ENCODE measurements at regions not wholly inside any gene's neighbourhood (a gene's known extent, or its start where the extent isn't known, plus 50 kb on each side); places are given as distances from the start of the nearest gene placed in this dataset.

DNA sequence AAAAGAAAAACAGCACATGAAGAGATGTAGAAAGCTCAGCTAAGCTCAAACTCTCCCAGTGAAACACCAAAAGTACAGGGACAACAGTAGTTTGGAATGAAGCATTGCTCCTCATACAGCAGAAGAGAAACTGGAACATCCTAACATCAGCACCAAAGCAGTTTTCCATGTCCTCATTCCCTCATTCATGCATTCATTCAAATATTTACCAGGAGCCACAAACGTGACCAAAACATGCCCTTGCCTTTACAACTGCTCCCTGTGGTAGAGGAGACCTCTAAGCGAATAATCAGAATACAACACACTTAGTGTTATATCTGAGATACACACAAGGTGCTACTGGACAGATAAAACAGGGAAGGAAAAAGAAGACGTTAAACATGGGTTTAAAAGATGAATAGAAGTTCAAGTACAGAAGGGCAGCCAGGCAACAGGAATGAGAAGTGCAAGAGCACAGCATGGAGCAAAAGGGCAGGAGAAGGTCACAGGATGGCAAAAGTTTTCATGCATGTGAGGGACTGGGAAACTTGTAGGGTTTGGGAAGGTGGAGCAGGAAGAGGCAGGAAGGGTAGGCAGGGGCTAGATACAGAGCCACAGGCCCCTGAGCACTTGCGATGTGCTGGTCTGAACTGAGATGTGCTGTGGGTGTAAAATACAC lies 58.5 kb upstream of the LMCD1 start:
- no peak for DNase-seq

DNA sequence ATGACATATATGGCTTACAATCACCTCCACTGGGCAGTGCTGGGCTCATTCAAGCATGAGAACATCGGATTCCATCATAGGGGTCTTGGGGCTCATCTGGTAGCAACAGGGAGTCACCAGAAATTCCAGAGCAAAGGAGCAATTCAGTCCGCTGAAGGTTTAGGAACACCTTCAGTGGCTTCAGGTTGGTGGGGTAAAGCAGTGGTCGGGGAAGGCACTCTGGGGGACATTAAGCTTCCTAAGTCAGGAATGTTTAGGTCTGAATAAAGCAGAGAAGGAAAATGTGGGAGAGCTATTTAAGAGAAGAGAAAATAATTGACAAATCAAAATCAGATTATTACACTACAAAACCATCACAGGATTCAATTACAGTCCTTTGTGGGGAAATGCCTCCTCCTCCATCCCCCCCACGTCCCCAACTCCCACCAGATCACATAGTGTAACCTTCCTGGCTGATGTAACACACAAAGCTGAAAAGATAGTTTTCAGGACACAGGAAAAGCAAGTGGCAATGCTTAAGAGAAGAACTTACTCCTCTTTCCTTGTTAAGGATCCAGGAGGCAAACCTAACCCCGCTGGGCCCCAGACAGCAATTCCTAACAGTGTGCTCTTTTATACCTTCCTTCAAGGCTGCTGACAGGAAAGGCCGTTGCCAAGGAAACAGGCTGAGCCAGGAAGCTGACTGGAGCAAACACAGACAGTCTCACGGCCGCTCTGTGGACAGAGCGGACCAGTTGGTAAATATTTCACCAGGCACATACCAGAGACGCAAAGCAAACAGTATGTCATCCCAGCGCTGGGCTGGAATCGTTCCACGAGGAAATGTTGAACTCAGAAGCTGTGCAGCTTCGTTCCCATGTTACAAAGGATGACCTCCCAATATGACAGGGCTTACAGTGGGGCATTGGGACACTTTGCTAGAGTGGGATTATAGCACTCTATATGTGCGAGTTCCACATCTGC lies 57.5 kb upstream of the LMCD1 start:
- DNase-seq: no peak

DNA sequence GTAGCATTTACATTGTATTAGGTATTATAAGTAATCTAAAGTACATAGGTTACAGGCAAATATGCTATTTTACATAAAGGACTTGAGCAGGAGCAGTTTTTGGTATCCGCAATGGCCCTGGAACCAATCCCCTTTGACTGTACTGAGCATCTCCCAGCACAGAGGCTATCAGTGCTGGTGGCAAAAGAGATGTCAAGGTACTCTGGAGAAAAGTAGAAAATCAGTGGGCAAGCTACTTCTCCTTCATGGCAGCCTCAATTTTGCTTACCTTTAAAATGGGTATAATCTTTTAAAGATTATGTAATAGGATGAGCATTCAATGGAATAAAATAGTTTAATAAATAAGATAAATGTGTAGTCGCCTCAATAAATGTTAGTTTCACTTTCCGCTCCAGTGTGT lies 56.7 kb upstream of the LMCD1 start:
- no peak for DNase-seq

DNA sequence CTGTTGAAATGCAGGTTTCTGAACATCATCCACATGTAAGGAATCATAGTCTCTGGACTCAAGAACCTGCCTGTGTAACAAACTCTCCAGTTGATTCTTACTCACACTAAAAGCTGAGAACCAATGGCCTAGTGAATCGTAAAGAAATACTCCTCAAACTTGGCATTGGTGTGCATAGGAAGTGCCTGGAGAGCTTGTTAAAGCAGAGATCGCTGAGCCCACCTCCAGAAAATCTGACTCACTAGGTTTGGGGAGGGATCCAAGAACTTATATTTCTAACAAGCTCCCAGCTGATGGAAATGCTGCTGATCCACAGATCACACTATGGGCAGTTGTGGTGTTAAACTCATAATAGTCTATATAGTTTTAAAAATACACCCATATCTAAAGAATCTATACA lies 55.8 kb upstream of the LMCD1 start:
- DNase-seq: no peak

DNA sequence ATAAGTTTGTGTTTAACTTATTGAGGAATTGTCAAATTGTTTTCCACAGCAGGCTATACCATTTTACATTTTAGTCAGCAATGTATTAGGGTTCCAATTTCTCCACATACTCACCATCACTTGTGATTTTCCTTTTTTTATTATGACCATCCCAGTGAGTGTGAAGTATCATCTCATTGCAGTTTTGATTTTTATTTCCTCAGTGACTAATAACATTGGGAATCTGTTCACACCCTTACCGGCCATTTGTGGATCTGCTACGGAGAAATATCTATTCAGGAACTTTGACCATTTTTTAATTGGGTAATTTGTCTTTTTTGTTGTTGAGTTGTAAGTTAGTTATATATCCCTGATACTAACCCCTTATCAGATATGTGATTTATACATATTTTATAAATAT lies 54.8 kb upstream of the LMCD1 start:
- no peak for DNase-seq

DNA sequence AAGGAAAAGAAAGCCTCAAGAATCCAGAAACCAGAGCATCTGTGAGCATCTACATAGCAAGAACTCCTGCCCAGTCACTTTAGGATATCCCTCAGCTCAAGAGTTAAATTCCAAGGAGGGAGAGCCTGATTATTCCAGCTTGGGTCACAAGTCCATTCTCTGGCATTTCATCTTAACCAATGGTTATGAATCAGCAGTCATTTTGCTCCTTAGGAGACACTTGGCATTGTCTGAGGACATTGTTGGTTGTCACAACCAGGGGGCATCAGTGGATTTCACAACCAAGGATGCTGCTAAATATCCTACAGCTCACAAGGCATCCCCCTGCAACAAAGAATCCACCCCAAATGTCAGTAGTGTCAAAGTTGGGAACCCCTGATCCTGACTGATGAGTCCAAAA lies 51.0 kb upstream of the LMCD1 start:
- no peak for DNase-seq

DNA sequence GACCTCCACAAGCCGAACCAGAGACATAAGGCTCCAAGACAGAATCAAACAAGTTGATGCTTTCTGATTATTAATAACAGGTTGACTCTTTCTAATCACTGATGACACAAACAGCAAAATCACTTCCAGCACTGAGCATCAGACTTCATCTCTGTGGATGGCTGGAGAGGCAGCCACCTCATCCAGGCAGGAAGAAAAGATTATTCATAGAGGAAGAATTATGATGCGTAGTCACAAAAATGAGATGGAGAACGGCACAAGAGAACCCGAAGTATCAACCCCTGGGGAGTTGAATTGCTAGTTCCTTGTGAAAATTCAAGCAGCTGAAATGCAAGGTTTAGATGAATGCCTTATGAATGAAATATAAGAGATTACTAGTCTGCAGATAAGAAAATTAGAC lies 49.9 kb upstream of the LMCD1 start:
- no peak for DNase-seq

Data from activated gamma-delta T cell (primary cell).